DND-41 (cell line): ENCODE measurements at regions not wholly inside any gene's neighbourhood (a gene's known extent, or its start where the extent isn't known, plus 50 kb on each side); places are given as distances from the start of the nearest gene placed in this dataset.

ENCODE experiments used
- ATAC-seq: fragments of 200-7000 bp; cut with Tn5 transposase; 3 replicates; pipeline ENCODE4 v1.9.1; 2021; ENCODE audit warnings: low read depth; ENCODE audit not compliant: insufficient read depth
- DNase-seq: peaks from one replicate; pipeline ENCODE4 v3.0.0-alpha.2; 2020
- H2AFZ ChIP-seq: 2 replicates; pipeline ENCODE4 v1.6.0; 2012; ENCODE audit warnings: low read depth, low read length
- H3K27ac ChIP-seq: 2 replicates; pipeline ENCODE4 v1.5.1; 2012; ENCODE audit warnings: low read length, inconsistent platforms
- H3K27me3 ChIP-seq: fragments of 200-600 bp; sonication (generic); 2 replicates; pipeline ENCODE4 v1.6.0; 2012; ENCODE audit warnings: low read length, mild to moderate bottlenecking, inconsistent platforms; ENCODE audit not compliant: insufficient read depth, poor library complexity
- H3K36me3 ChIP-seq: 2 replicates; pipeline ENCODE4 v1.5.1; 2012; ENCODE audit warnings: low read length, inconsistent platforms; ENCODE audit not compliant: insufficient read depth
- H3K4me1 ChIP-seq: 2 replicates; pipeline ENCODE4 v1.5.1; 2012; ENCODE audit warnings: mild to moderate bottlenecking, low read length; ENCODE audit not compliant: insufficient read depth
- H3K4me2 ChIP-seq: 2 replicates; pipeline ENCODE4 v1.6.0; 2012; ENCODE audit warnings: mild to moderate bottlenecking, moderate library complexity, low read length, inconsistent platforms; ENCODE audit not compliant: insufficient read depth
- H3K4me3 ChIP-seq, 2 experiments: fragments of 200-600 bp in 1 of 2; shearing (Covaris generic) in 1 of 2; 2 replicates each; pipeline ENCODE4 v1.5.1; 2012 to 2016; ENCODE audit warnings: inconsistent platforms in 2 of 2, low read length in 2 of 2, mild to moderate bottlenecking in 2 of 2, low read depth in 1 of 2, moderate library complexity in 1 of 2
- H3K79me2 ChIP-seq: 2 replicates; pipeline ENCODE4 v1.6.0; 2012; ENCODE audit warnings: low read length, inconsistent platforms; ENCODE audit not compliant: insufficient read depth
- H3K9ac ChIP-seq: 2 replicates; pipeline ENCODE4 v1.6.0; 2012; ENCODE audit warnings: low read depth, mild to moderate bottlenecking, inconsistent platforms, low read length, moderate library complexity
- H3K9me3 ChIP-seq: 2 replicates; pipeline ENCODE4 v1.5.1; 2012; ENCODE audit warnings: low read length, moderate library complexity, mild to moderate bottlenecking, inconsistent platforms; ENCODE audit not compliant: insufficient read depth, severe bottlenecking
- H4K20me1 ChIP-seq: 2 replicates; pipeline ENCODE4 v1.6.0; 2012; ENCODE audit warnings: low read length; ENCODE audit not compliant: insufficient read depth
- CTCF ChIP-seq: IDR thresholded peaks from 2 replicates; pipeline ENCODE4 v1.5.1; 2012; ENCODE audit warnings: borderline replicate concordance, low read length, moderate library complexity, mild to moderate bottlenecking; ENCODE audit not compliant: poor library complexity, severe bottlenecking; ENCODE audit errors: extremely low read depth
- EZH2 ChIP-seq: IDR thresholded peaks from 3 replicates; pipeline ENCODE4 v1.6.1; 2012; ENCODE audit warnings: borderline replicate concordance, low read depth, mild to moderate bottlenecking, moderate library complexity, low read length, inconsistent platforms; ENCODE audit not compliant: severe bottlenecking

GRCh38 chr11:110862407-110862806 lies 150.2 kb upstream of the ARHGAP20 start:
- Histone ChIP-seq H3K9me3 (no peaks in the 10 kb centered on the region), H2AFZ (no peak overlapping the region), H4K20me1 (no peaks in the 10 kb centered on the region), H3K9ac (no peak overlapping the region), H3K79me2 (no peaks in the 10 kb centered on the region), H3K27ac (no peak overlapping the region), H3K4me1 (no peaks in the 10 kb centered on the region), H3K27me3 (peaks cover 6% of the 10 kb centered on the region), H3K4me3 (no peak overlapping the region), H3K4me2 (no peak overlapping the region), H3K36me3 (no peaks in the 10 kb centered on the region)
- ATAC-seq (no peak), DNase-seq (no peak)
- TF ChIP-seq EZH2 (no peak), CTCF (no peak)

- Histone ChIP-seq H3K79me2 (no peaks in the 10 kb centered on the region), H3K27me3 (no peaks in the 10 kb centered on the region), H2AFZ (no peak overlapping the region), H3K9ac (no peak overlapping the region), H3K9me3 (no peaks in the 10 kb centered on the region), H4K20me1 (no peaks in the 10 kb centered on the region), H3K36me3 (no peaks in the 10 kb centered on the region), H3K27ac (no peak overlapping the region), H3K4me3 (no peak overlapping the region), H3K4me1 (no peaks in the 10 kb centered on the region), H3K4me2 (no peak overlapping the region)
- ATAC-seq (no peak), DNase-seq (no peak)
- TF ChIP-seq EZH2 (no peak), CTCF (no peak)
Measured at GRCh38 chr11:110860461-110860860, 148.2 kb upstream of the ARHGAP20 start.

GRCh38 chr11:110859998-110860397 lies 147.8 kb upstream of the ARHGAP20 start:
- no peak overlapping the region for H3K4me3 ChIP-seq
- no peak overlapping the region for H3K4me2 ChIP-seq
- no peaks in the 10 kb centered on the region for H3K27me3 ChIP-seq
- H4K20me1 ChIP-seq = no peaks in the 10 kb centered on the region
- no peak overlapping the region for H2AFZ ChIP-seq
- no peaks in the 10 kb centered on the region for H3K9me3 ChIP-seq
- H3K27ac ChIP-seq = no peak overlapping the region
- H3K4me1 ChIP-seq = no peaks in the 10 kb centered on the region
- H3K9ac ChIP-seq = no peak overlapping the region
- DNase-seq (no peak), ATAC-seq (no peak)
- TF ChIP-seq EZH2 = no peak
- TF ChIP-seq CTCF = no peak
- H3K36me3 ChIP-seq = no peaks in the 10 kb centered on the region
- no peaks in the 10 kb centered on the region for H3K79me2 ChIP-seq
